ENCODE measurements at regions not wholly inside any gene's neighbourhood (a gene's known extent, or its start where the extent isn't known, plus 50 kb on each side); places are given as distances from the start of the nearest gene placed in this dataset.

GRCh38 chr12:97082029-97082428 is 175.0 kb downstream of the NEDD1 start:
- in situ Hi-C loops (cut with HindIII; ENCODE audit: low sequenced_read_pairs): no loop called here

- in situ Hi-C loops (cut with HindIII; ENCODE audit: low sequenced_read_pairs): no loop called here
Measured at GRCh38 chr12:97093187-97093683, 186.2 kb downstream of the NEDD1 start.

DNA sequence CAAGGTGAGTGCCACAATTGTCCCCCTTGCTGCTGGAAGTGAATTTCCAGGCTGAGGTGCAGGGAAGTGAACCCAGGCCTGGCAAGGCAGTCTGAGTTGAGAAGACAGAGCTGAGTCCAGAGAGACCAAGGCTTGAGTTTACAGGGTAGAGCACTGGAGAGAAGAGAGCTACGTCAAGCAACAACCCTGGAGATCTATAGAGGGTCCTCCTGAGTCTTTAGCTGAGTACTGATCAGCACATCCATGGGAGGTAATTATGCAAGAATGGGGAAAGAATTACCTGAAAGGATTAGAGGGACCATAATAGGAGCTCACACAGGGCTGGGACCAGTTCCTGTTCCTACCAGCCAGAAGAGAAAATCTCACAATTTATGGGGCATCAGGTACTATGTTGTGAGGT is 190.7 kb downstream of the NEDD1 start:
- in situ Hi-C loops (cut with HindIII; ENCODE audit: low sequenced_read_pairs): no loop called here

- in situ Hi-C loops (cut with HindIII; ENCODE audit: low sequenced_read_pairs): no loop called here
Measured at GRCh38 chr12:97109441-97109840, 202.4 kb downstream of the NEDD1 start.

DNA sequence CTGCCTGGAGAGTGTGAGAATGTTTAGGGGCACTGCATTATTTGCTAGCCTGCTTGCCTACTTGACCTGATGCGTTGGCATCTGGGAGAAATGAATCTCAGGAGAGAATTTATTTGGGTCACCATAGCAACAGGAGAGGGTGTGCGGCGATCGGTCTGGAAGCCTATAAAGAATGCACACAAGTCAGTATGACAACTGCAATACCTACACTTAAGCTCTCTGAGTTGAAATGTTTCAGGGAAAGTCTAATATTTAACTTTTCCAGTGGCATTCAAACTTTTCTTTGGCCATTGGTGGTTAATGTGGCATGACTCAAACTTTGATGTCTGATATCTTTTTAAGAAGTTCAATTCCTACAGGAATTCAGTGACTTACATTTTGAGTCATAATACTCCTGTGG is 205.1 kb downstream of the NEDD1 start:
- in situ Hi-C loops (cut with HindIII; ENCODE audit: low sequenced_read_pairs): no loop called here

GRCh38 chr12:97118796-97119375 is 211.8 kb downstream of the NEDD1 start:
- in situ Hi-C loops (cut with HindIII; ENCODE audit: low sequenced_read_pairs): no loop called here

DNA sequence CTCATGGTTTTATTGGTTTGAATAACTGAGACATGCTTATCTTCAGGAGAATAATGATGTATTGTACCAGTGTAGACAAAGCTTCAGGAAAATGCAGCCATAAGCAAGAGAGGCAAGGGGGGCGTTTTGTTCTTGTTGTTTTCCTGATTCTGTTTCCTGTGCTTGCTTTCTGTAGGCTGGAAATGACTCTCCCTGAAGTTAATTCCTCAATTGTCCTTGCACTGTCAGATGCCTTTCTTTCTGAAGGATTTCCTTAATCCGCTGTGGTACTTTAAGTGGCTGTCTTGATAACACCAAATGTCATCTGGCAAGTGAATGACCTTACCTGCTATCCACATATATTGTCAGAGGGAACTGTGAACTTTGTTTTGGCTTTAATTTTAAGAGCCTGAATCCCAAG is 220.0 kb downstream of the NEDD1 start:
- in situ Hi-C loops (cut with HindIII; ENCODE audit: low sequenced_read_pairs): no loop called here

DNA sequence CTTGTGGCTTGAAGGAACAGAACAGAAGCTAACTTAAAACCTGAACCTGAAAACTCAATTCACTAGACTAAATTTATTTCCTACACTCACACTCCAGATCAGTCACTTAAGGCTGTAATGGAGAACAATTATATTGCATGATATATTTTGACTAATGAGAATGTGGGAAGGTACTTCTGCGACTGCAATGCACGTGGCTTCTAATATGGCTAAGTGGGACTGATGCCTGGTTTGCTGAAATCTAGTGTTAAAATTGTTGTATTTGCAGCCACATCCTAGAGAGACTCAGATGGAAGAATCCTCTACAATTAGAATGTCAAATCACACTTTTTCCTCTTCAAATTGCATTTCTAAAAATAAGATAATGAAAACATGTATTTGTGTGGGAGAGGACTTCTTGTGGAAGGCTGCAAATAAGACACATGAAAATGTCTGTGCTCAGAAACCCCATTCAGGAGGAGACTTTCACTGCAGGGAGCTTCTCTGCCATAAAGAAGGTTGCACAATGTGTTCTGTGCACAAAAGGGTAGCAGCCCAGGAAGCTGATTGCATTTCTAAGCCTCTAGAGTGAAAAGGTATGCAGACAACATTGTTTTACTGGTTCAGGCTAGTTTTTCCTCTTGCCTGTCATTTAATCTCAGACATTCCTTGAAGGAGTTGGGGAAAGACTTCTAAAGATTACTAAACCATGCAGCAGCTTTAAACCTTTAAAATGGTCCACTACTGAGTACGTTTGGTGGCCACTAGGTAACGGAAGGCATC is 224.3 kb downstream of the NEDD1 start:
- in situ Hi-C loops (cut with HindIII; ENCODE audit: low sequenced_read_pairs): no loop called here

GRCh38 chr12:97132270-97132669 is 225.2 kb downstream of the NEDD1 start:
- in situ Hi-C loops (cut with HindIII; ENCODE audit: low sequenced_read_pairs): no loop called here

DNA sequence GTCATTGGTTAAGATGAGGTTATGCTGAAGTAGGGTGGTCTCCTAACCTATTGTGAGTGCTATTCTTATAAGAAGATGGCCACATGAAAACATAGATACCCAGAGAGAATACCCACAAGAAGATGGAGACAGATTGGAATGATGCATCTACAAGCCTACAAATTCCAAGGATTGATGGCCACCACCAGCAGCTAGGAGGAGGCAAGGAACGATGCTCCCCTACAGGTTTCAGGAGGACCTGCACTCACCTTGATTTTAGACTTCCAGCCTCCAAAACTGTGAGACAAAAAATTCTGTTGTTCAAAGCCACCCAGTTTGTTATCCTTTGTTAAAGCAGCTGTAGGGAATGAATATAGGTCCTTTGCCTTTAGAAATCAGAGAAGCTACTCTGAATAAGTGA is 227.4 kb downstream of the NEDD1 start:
- in situ Hi-C loops (cut with HindIII; ENCODE audit: low sequenced_read_pairs): no loop called here

- in situ Hi-C loops (cut with HindIII; ENCODE audit: low sequenced_read_pairs): no loop called here
Measured at GRCh38 chr12:97140355-97140754, 233.3 kb downstream of the NEDD1 start.

DNA sequence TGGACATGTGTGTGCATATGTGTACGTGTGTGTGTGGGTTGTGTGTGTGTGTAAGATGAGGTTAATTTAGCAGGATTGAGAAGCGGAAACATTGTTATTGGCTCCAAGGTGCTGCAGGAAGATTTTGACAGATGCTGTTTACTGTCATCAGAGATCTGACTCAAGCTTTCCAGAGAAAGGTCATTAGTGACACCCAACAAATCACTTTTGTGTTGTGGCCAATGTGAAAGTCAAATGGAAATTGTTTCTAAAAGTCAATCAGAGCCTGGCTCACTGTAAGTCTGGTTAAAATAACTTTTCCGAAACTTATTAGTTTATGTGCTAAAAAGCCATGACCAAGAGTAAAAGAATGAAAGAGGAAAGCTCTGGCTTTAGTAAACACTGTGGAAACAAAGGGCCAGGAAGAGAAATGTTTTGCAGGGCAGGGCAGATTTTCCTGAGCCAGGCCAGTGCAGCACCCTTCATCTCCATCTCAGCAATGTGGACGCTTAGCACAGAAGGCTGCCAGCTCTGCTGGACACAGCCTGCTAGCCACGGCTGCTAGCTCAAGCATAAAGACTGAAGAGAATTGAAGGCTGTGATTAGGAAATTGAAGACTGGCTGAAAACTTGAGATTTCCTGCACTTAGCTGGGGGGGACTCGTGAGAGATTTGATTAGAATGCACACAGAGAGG is 235.8 kb downstream of the NEDD1 start:
- in situ Hi-C loops (cut with HindIII; ENCODE audit: low sequenced_read_pairs): no loop called here

GRCh38 chr12:97148941-97149559 is 242.0 kb downstream of the NEDD1 start:
- in situ Hi-C loops (cut with HindIII; ENCODE audit: low sequenced_read_pairs): no loop called here

DNA sequence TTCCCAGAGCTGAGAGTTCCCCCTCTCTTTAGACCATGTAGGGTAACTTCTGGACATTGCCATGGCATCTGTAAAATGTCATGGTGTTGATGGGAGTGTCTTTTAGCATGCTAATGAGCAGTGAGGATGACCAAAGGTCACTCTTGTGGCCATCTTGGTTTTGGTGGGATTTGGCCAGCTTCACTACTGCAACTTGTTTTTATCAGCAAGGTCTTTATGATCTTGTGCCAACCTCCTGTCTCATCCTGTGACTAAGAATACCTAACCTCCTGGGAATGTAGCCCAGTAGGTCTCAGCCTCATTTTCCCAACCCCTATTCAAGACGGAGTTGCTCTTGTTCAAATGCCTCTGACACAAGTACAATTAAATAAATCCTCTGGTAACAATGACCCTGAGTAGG is 244.4 kb downstream of the NEDD1 start:
- in situ Hi-C loops (cut with HindIII; ENCODE audit: low sequenced_read_pairs): no loop called here

- in situ Hi-C loops (cut with HindIII; ENCODE audit: low sequenced_read_pairs): no loop called here
Measured at GRCh38 chr12:97159377-97159776, 252.3 kb downstream of the NEDD1 start.

GRCh38 chr12:97160277-97160676 is 253.2 kb downstream of the NEDD1 start:
- in situ Hi-C loops (cut with HindIII; ENCODE audit: low sequenced_read_pairs): no loop called here

DNA sequence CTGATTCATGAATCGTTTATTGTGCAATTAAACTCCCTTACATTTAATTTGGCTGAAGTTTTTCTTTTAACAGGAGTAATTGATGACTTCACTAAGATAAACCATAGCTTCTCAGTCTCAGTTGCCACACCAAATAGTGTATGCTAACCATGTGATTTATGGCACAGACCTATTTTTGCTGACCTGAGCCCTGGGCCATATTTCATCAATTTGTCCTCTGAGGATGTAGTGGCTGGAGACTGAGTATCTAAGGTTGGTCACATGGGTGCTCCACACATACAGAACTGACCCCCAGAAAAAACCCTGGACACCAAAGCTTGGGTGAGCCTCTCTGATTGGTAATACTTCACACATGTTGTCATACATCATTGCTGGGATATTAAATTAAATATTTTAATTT is 255.1 kb downstream of the NEDD1 start:
- in situ Hi-C loops (cut with HindIII; ENCODE audit: low sequenced_read_pairs): no loop called here

DNA sequence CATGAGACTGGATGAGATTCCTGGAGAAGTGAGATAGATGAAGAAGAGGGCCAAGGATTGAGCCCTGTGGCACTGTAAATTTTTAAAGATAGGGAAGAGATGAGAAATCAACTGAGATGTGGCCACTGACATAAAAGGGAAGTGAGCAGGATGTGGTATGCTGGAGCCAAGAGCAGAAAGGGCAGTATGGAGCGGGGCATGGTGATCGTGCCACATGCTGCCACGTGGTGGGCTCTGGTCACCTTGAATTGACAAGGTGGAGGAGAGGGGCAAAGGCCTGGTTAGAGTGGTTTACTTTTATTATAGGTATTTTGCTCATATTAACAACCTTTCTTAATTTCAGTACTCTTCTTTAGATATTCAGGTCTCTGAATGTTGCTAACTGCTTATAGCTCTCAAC is 257.9 kb downstream of the NEDD1 start:
- in situ Hi-C loops (cut with HindIII; ENCODE audit: low sequenced_read_pairs): no loop called here

- in situ Hi-C loops (cut with HindIII; ENCODE audit: low sequenced_read_pairs): no loop called here
Measured at GRCh38 chr12:97167598-97167997, 260.5 kb downstream of the NEDD1 start.

GRCh38 chr12:97168804-97169203 is 261.7 kb downstream of the NEDD1 start:
- in situ Hi-C loops (cut with HindIII; ENCODE audit: low sequenced_read_pairs): no loop called here

GRCh38 chr12:97169889-97170567 is 263.0 kb downstream of the NEDD1 start:
- in situ Hi-C loops (cut with HindIII; ENCODE audit: low sequenced_read_pairs): no loop called here

Measured in endothelial cell of hepatic sinusoid (primary cell).